SK-N-SH treated with all-trans-retinoic acid at 6 μM for 48 hours (cell line): ENCODE measurements at regions not wholly inside any gene's neighbourhood (a gene's known extent, or its start where the extent isn't known, plus 50 kb on each side); places are given as distances from the start of the nearest gene placed in this dataset.

Source experiments
- OSR1 ChIP-seq: fragments of 250-450 bp; sonication (Bioruptor Pico); IDR thresholded peaks from 2 replicates; pipeline ENCODE4 v1.8.0; 2022; ENCODE audit warnings: moderate library complexity, mild to moderate bottlenecking, inconsistent platforms
- TF ChIP-seq, protein P1 (sequence below): fragments of 250-450 bp; sonication (Bioruptor Pico); IDR thresholded peaks from 2 replicates; pipeline ENCODE4 v1.8.0; 2020; ENCODE audit warnings: mild to moderate bottlenecking, moderate library complexity, borderline replicate concordance

DNA sequence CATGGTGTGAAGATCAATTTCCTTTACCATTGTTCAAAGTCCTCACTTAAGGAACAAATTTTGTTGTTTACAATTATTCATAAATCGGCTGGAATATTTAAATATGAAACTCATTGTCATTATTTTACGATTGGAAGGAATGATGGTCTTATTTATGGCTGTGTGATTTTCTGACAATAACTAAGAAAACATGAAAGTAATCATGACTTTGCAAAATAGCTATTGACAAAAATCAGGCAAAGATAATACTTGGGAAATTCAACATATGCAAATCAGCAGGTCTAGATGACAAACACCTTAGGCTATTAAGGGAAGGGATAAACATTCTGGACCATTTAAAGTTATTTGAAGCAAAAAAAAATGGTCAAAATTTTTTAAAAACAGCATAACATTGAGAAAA, 654.8 kb upstream of the CNTN5 start:
- TF ChIP-seq, protein P1, sequence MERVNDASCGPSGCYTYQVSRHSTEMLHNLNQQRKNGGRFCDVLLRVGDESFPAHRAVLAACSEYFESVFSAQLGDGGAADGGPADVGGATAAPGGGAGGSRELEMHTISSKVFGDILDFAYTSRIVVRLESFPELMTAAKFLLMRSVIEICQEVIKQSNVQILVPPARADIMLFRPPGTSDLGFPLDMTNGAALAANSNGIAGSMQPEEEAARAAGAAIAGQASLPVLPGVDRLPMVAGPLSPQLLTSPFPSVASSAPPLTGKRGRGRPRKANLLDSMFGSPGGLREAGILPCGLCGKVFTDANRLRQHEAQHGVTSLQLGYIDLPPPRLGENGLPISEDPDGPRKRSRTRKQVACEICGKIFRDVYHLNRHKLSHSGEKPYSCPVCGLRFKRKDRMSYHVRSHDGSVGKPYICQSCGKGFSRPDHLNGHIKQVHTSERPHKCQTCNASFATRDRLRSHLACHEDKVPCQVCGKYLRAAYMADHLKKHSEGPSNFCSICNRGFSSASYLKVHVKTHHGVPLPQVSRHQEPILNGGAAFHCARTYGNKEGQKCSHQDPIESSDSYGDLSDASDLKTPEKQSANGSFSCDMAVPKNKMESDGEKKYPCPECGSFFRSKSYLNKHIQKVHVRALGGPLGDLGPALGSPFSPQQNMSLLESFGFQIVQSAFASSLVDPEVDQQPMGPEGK: no peak
- no peak for TF ChIP-seq OSR1
